HG03039 (cell line): ENCODE measurements at regions not wholly inside any gene's neighbourhood (a gene's known extent, or its start where the extent isn't known, plus 50 kb on each side); places are given as distances from the start of the nearest gene placed in this dataset.
"Not testable (repeated sequence)": the region's sequence is repeated elsewhere in the genome, so short reads cannot be mapped to it uniquely, and the experiment has no call there.

Experiments
- ATAC-seq: cut with Tn5 transposase; IDR thresholded peaks from one replicate; pipeline ENCODE4 v1.9.1; 2021; ENCODE audit warnings: mild to moderate bottlenecking, moderate library complexity; ENCODE audit not compliant: unreplicated experiment

GRCh38 chr5:66348387-66349125, 204.5 kb downstream of the SREK1 start:
- no peak for ATAC-seq

GRCh38 chr5:66351813-66352212, 207.7 kb downstream of the SREK1 start:
- no peak for ATAC-seq

- ATAC-seq = no peak
Measured at GRCh38 chr5:66353186-66353585, 209.1 kb downstream of the SREK1 start.

- ATAC-seq = no peak
Measured at GRCh38 chr5:66354422-66354821, 210.3 kb downstream of the SREK1 start.

GRCh38 chr5:66356011-66356565, 212.0 kb downstream of the SREK1 start:
- ATAC-seq = no peak

- ATAC-seq = no peak
Measured at GRCh38 chr5:66358741-66359140, 214.6 kb downstream of the SREK1 start.

- no peak for ATAC-seq
Measured at GRCh38 chr5:66361070-66361469, 217.0 kb downstream of the SREK1 start.

GRCh38 chr5:66362046-66362445, 217.9 kb downstream of the SREK1 start:
- ATAC-seq = no peak

GRCh38 chr5:66362687-66363086, 218.6 kb downstream of the SREK1 start:
- ATAC-seq = no peak

GRCh38 chr5:66363097-66363496, 219.0 kb downstream of the SREK1 start:
- no peak for ATAC-seq

- ATAC-seq = no peak
Measured at GRCh38 chr5:66364186-66364585, 220.1 kb downstream of the SREK1 start.

GRCh38 chr5:66365981-66366380, 221.9 kb downstream of the SREK1 start:
- no peak for ATAC-seq

- no peak for ATAC-seq
Measured at GRCh38 chr5:66367814-66368541, 223.9 kb downstream of the SREK1 start.

- no peak for ATAC-seq
Measured at GRCh38 chr5:66368811-66369210, 224.7 kb downstream of the SREK1 start.

- ATAC-seq = no peak
Measured at GRCh38 chr5:66377747-66378146, 218.4 kb upstream of the MAST4 start.

- no peak for ATAC-seq
Measured at GRCh38 chr5:66378407-66378806, 217.8 kb upstream of the MAST4 start.

GRCh38 chr5:66382152-66382551, 214.0 kb upstream of the MAST4 start:
- no peak for ATAC-seq

GRCh38 chr5:66405145-66405544, 191.0 kb upstream of the MAST4 start:
- ATAC-seq = not testable (repeated sequence)

- ATAC-seq = no peak
Measured at GRCh38 chr5:66406761-66407336, 189.3 kb upstream of the MAST4 start.

- ATAC-seq = no peak
Measured at GRCh38 chr5:66407765-66408164, 188.4 kb upstream of the MAST4 start.

- no peak for ATAC-seq
Measured at GRCh38 chr5:66408576-66408975, 187.6 kb upstream of the MAST4 start.

GRCh38 chr5:66410122-66410521, 186.1 kb upstream of the MAST4 start:
- ATAC-seq = no peak
